ENCODE measurements at regions not wholly inside any gene's neighbourhood (a gene's known extent, or its start where the extent isn't known, plus 50 kb on each side); places are given as distances from the start of the nearest gene placed in this dataset.

DNA sequence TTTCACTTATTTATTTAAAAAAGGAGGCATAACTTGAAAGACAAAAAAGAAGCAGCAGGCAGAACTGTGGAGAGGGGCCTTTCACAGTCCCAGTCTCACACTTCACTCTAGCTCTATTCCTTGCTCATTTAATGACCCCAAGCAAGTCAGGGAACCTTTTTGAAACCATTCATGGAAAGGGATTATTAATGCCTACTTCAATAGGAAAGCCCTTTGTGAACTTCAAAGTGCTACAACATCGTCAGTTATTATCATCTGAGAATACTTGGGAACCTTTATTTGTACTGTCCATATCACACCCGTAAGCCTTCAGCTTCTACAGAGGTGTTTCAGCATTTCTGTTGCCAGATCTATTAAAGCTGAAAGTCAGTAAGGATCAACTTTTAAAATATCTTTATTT, 320.2 kb downstream of the TMEM161B start:
- no peak for DNase-seq

DNA sequence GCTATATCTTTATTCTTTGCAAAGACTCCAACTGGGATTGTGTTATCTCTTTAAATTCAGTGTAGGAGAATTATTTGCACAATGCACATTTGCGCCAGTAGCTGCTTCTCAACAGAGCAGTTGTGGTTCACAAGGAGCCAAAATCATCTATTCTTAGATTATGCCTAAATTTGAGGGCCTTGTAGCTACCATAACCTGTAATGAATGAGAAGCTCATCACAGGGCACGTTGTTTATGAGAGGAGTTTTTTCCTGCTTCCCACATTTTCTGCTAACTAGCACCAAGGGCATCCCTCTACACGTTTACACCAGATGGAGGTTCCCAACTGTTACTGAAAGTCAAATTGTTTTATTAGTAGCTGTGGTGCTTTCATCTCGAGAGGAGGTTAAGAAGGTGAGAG, 322.4 kb downstream of the TMEM161B start:
- DNase-seq, result no peak

DNA sequence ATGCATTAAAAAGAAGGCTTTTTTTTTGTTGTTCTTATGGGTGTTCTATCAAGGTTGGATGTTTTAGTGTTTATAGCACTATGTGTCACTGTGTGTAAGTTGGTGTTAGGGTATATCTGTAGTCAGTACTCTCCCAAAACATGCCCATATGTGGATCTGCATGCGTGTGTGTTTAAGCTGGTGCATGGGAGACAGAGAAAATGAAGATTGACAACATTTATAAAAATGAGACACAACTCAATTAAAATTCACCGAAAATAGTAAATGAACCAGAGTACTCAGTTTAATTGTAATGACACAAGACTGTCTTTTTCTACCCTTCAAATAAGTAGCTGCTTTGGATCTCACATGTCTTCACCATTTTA, 323.4 kb downstream of the TMEM161B start:
- no peak for DNase-seq

DNA sequence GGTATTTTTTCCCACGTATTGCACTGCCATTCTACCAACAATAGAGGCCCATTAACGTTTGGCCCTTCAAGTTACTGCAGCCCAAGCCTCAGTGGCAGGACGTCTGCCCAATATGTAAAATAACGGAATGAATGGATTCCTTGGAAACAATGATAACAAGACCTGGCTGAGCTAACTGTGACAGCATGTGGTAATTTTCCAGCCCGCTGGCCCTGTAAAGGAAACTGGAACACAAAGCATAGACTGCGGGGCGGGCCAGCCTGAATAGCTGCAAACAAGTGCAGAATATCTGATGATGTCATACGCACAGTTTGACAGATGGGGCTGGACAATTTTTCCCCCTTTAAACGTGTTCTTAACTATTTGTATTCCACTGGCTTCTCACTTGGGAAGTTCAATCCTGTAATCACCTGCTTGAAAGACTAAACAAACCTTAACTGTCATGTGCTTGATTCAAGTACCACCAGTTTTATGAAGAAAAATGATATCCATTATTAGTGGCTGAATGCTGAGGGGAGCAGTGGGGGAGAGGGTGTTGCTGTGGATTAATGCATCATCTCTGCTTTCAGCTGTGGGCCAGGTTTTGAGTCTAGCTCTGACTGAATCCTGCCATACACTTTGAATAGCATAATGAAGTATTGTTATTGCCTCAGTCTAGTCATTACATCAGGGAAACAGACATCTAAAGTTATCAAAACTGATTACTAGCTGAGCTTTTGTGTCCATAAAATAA, 323.9 kb downstream of the TMEM161B start:
- DNase-seq, result no peak

DNA sequence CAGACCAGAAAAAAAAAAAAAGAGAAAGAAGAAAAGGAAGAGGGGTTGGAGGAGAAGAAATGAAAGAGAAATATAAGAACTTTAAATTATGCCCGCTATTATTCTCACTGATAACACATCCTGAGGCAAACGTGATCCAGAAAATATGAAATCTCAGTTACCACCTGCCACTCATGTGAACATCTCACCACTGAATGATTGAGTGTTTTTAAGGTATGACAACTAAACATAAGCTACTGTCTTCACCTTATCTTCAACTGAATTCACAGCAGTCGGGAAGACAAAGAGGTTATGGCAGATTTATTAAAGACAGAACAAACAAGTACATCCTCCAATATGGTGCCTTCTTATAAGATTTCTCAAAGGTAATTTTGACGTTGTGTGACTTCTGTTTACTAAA, 327.9 kb downstream of the TMEM161B start:
- no peak for DNase-seq

DNA sequence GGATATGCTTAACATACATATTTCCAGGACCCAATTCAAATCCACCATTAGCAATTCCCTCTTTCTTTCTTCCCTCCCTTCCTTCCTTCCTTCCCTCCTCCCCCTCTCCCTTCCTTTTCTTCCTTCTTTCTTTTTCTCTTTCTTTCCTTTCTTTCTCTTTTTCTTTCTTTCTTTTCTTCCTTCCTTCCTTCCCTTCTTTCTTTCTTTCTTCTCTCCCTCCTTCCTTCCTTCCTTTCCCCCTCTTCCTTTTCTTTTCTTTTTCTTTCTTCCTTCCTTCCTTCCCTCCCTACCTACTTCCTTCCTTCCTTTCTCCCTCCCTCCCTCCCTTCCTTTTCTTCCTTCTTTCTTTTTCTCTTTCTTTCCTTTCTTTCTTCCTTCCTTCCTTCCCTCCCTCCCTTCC, 332.0 kb downstream of the TMEM161B start:
- DNase-seq, result no peak

DNA sequence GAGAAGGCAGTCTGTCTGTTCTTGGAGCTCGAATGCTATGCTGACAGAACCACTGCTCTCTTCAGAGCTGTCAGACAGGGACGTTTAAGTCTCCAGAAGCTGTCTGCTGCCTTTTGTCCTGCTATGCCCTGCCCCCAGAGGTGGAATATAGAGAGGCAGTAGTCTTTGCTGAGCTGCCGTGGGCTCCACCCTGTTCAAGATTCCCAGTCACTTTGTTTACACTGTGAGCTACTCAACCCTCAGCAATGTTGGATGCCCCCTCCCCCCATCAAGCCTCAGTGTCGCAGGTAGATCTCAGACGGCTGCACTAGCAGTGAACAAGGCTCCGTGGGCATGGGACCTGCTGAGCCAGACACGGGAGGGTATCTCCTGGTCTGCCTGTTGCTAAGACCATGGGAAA, 344.2 kb downstream of the TMEM161B start:
- DNase-seq, result no peak

DNA sequence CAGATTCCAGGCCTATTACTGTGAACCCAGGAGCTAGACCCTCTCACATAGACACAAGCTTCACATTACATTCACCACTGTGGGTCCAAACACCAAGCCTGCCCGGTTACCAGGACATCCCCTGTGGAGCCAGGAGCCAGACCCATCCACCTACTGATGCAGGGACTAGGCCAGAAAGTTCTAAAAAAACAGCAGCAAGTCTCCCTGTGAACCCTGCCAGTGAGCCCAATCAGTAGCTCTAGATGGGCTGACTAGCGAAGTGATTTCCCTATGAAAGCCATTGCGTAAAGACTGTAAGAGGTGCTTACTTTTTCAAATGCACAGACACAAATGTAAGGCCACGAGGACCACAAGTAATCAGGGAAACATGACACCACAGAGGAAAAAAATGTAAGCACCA, 352.3 kb downstream of the TMEM161B start:
- no peak for DNase-seq

DNA sequence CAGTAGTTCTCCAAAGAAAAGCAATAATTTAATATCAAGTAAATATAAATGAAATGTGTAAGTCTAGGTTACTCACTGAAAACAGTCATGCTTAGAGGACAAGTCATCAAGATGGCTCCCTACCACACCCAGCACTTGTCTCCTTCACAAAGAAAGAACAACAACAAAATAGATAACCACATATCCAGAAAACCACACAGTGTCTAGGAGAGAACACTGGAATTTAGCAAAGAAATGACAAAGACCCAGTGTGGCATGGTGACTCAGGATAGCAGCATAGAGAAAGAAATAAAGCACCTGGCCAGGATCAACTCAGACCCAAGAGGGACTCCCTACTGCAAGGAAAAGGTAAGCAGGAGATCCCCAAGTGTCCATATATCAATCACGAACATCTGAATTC, 356.2 kb downstream of the TMEM161B start:
- no peak for DNase-seq

DNA sequence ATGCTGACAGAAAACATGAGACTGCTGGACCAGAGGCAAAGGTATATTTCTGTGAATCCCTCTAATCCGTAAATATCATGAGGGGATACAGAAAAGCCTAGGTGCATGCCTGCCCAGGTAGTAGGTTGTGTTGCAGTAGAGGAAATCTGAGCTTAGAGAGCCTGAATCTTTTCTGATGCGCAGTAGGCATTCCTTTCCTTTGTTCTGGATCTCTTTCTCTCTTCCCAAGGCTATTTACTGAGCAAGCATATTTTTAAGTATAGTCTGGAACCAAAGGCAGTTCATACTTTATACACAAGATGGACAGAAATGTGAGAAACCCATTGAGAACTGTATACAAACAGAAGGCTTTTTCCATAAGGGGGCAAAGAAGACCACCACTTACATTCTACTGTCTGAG, 359.3 kb downstream of the TMEM161B start:
- no peak for DNase-seq

DNA sequence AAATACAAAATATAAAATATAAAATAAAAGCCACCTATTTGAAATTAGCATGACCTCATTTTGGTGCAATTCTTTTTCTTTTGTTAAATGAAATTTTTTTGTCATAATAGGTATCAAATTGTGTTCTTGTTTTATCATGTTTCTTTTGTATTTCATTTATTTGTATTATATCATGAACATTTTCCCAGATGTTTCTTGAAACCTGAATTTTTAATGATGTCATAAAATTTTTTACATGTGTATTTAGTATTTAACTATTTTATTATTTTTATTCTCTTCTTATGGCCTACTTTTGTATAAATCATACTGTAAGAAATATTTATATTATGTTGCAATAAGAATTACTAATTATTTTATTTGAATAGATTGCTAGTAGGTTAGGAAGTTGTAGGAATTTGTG, 361.7 kb downstream of the TMEM161B start:
- no peak for DNase-seq

DNA sequence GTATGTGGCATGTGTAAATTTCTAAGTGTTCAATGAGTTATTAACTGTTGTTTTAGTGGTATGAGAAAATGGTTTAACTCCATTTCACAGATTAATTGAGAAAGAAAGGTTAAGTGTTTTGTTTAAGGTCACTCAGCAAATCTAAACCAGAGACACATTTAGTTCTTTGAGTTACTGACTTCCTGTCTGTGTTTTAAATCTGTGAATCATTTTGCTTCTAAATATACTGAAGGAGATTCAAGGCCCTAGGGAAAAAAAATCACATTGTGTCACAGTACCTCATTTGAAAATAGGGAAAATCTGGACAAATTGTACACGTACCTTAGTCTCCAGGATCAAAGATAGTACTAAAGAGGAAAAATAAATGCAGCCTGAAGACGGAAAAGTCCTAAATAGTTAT, 368.2 kb downstream of the TMEM161B start:
- DNase-seq, result no peak

DNA sequence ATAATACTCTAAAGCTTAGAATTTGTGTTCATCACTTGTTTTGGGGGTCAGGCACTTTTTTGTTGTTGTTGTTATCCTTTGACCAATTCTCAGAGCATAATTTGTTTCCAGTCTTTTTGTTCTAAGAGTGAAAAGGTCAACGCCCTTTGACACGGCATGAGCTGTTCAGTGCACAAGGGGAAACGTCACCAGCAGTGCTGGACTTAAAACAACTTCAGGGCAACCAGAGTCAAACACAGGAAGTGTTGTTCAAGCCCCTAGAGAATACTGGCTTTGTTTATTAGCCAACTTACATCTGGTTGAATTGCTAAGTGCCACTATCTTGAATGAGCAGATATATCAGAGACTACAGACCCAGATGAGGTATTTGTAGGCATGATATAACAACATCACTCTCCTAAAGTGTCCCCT, 368.9 kb downstream of the TMEM161B start:
- no peak for DNase-seq

DNA sequence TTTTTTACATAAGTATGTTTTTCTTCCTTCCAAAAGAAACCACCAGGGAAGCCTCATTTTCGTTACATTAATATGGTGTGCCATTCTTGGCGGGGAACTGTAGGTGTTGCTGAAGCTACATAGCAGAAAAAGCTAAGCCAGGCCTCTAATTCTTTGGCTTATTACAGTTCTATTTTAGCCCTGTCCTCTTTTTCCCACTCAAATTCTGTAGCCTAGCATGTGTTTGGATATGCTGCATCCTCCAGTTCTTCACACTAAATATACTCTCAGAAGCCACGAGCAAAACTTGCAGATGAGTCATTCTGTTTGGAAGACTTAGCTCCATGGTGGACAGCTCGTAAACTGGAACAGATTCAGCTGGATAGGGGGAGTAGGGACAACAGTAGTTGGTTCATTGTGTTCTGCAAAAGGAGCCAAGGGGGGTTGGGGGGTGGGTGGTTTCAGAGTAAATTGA, 369.4 kb downstream of the TMEM161B start:
- no peak for DNase-seq

DNA sequence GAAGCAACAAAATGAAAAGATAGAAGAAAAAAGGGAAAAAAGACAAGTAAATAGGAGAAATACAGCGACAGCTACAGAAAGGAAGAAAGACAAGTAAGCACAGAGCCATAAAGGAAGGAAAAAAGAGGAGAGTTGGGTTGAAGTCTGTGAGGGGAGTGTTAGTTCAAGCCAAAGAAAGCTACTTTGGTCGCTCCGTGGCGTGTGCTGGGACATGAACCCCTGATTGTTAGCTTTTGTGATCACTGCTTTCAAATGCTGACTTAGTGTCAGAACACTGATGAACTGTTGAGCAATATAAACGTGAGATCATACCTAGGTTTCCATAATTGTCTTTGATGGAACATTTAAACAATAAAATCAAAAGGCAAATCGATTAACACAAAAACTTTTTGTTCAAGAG, 370.1 kb downstream of the TMEM161B start:
- no peak for DNase-seq

DNA sequence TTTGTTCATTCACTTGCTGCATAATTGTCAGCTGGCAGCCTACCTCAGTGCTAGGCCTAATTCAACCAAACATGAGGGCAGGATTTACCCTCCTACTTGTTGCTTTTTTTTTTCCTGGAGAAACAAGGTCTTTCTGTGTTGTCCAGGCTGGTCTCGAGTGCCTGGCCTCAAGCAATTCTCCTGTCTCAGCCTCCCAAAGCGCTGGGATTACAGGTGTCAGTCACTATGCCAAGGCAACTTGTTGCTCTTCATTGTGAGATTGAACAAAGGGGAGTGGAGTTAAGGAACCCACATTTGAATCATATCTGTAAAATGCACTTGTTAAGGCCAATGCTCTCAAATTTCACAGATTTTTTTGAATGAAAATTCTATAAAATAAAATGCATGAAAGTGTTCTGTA, 380.5 kb downstream of the TMEM161B start:
- DNase-seq, result no peak

DNA sequence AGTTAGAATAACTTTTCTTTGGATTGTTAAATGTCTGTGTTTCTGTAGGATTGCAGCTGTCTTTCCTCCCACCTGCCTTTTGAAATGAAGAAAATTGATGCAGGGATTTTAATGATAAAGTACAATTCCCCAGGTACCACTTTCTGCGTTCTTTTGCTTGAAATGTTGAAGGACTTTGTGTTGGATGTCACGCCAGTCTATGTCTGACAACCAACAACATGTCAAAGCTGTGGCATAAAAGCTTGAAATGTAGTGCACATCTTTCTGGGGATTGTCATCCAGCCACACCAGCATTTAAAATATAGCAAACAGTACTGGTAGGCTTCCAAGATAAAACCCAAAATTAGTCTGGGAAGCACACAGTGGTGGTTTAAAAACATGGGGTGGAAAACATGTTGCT, 381.4 kb downstream of the TMEM161B start:
- no peak for DNase-seq

DNA sequence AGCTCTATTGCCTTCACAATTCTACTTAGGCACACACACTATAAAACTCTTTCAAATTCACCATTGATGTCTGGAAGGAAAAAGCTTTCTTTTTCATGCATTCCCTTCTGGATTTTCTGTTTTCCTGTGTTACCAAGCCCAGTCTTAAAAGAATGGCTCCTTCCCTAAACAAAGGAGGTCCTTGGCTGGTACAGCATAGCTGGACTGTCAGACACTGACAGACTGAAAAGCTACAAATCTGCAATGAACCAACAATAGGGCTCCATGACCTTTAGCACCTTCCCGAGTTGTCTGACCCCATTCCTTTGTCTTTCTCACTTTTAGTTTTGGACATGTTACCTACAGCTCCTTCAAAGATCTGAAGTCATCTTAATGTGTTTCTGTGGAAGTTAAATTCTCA, 382.5 kb downstream of the TMEM161B start:
- no peak for DNase-seq

DNA sequence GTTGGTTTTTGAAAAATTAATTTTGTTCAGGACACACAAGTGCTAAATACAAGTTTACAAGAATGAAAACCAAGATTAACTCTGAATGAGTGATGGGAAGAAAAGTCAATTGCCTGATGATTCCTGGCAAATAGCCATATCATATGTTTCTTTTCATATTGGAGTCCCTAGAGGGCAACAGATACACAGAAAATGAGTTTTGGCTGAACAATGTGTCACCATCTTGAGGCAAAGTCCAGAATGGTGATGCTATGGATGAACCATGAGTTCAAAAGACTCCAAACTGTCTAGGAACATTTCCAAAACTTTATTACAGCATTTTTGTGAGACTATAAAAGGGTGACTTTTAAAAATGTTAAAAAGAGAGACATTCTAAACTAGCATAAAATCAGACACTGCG, 382.9 kb downstream of the TMEM161B start:
- no peak for DNase-seq

DNA sequence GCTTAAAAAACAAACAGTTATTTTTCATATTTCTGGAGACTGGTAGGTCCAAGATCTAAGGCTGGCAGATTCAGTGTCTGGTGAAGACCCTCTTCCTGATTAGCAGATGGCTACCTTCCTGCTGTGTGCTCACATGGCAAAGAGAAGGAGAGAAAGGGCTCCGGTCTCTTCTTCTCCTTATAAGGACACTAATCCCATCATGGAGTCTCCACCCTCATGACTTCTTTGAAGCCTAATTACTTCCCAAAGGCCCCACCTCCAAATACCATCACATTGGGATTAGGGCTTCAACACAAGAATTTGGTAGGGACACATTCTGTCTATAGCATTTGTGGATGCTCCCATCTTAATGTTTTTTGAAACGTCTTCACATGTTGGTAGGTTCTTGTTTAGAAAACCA, 391.1 kb downstream of the TMEM161B start:
- no peak for DNase-seq

DNA sequence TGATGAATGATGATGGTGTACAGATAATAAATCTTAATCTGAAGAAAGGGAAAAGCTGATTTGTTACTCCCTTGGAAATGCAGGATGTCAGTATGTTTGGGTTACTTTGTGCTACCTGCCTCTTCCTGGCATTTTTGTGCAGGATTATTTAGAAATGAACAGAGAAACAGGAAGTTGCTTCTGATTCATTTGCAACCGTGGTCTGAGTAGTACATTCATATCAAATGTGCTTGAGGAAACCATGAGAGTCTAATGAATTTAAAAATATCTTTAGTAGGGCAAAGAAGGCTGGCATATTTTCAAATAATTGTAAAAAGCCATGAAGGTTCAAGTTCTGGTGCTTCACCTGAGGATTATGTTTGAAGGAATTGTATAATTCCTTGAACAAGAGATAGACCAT, 391.6 kb downstream of the TMEM161B start:
- no peak for DNase-seq

DNA sequence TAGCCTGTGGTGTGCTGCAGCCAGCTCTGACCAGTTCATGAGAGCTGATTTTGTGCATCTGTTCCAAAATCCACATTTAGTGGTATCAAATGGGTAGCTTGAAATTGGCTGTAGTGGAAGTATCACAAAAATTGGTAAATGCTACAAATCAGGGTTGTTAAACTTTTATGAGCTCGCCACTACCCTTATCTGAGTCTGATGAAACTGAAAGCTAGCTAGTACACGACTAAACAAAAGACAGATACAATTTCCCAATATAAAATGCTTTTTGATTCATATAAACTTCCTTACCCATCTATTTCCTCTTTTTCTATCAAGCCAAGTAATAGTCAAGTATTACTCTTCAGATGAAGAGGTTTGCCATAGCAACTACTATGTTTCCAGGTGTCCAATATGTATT, 392.0 kb downstream of the TMEM161B start:
- DNase-seq, result no peak

DNA sequence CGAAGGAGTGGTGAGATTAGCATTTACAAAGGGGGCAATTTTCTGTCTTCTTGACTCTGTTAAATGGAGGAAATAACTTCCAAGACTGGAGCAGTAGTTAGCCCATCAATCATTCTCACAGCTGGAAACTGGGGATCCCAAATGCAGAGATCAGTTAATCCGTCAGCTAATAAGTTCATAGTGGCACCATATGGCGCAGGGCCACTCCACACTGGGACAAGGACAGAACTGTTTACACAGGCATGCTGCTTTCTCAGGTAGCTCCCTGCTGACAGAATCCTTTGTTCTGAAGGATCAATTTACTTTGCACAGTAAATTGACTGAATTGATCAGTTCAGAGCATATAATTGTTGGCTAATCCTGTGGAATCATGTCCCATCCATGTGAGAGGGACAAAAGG, 395.7 kb downstream of the TMEM161B start:
- no peak for DNase-seq

DNA sequence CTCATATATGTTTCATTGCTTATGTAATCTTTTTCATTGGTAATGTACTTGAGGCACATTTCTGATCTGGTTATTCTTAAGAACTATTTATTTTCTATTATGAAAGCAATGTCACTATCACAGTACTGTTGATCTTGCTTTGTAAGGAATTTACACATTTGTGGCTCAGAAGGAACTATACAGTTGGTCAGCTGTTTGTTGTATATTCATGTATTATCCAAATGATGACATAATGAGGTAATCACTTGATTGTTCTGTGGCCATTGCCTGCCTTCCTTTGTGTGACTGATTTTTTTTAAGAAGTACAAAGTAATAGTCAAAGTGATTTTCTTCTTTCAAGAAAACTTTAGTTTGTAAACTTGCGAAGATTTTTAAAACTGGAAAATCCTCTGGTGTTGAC, 399.9 kb downstream of the TMEM161B start:
- no peak for DNase-seq

DNA sequence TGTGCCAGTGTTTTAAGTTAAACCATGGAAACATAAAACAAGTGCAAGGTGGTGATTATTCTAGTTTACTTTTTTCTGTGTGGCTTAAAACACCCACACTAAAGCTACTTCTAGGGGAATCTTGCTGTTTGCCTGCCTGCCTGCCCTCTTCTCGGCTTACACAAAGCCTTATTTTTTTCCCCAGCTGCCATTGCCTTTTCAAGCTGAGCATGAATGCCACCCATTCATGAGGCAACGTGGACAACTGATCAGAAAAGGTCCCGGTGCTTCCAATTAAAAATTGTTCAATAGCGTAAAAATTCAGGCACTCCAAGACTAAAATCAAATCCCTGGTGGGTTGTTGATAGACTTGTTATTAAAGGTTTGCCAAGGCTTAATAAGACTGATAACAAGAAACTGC, 401.4 kb downstream of the TMEM161B start:
- DNase-seq, result no peak

DNA sequence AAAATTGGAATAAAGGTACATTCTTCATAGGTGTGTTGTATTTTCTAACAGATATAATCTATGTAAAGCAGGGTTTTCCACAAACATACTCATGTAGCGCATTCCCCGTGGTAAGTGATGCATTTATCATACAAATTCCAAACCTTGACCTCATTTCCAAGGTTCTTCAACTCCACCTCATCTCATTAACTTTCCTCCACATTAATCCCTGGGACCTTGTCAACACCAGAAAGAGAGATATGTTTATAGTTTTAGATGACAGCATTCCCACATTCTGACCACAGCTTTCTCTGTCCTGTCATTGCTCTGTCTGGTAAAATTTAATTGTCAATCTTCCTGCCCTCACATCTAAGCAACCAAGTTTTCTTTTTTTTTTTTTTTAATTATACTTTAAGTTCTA, 415.1 kb downstream of the TMEM161B start:
- DNase-seq, result no peak

Measured in central memory CD4-positive, alpha-beta T cell (primary cell).